Right cardiac atrium (tissue), 5 donors: ENCODE measurements at regions not wholly inside any gene's neighbourhood (a gene's known extent, or its start where the extent isn't known, plus 50 kb on each side); places are given as distances from the start of the nearest gene placed in this dataset.

Experiments
- ATAC-seq, 2 donors: fragments of 200-7000 bp; cut with Tn5 transposase; one replicate each; pipeline versions ENCODE4 v1.8.0 to v1.9.1; 2020; ENCODE audit warnings: moderate library complexity in 2 of 2, mild to moderate bottlenecking in 1 of 2
- DNase-seq, 3 donors: peaks; one replicate each; pipeline ENCODE4 v3.0.0-alpha.2; 2020
- H3K27ac ChIP-seq: one replicate; pipeline ENCODE4 v1.5.1; 2013; ENCODE audit warnings: mild to moderate bottlenecking, low read length, control low read depth, moderate library complexity
- H3K27me3 ChIP-seq: one replicate; pipeline ENCODE4 v1.6.1; 2013; ENCODE audit not compliant: control insufficient read depth, insufficient read depth
- H3K4me1 ChIP-seq: one replicate; pipeline ENCODE4 v1.6.1; 2013; ENCODE audit warnings: low read length; ENCODE audit not compliant: control insufficient read depth, insufficient read depth
- H3K4me3 ChIP-seq: one replicate; pipeline ENCODE4 v1.5.1; 2013; ENCODE audit warnings: low read length, control low read depth
- H3K9me3 ChIP-seq: one replicate; pipeline ENCODE4 v1.6.1; 2013; ENCODE audit warnings: low read length; ENCODE audit not compliant: control insufficient read depth
- WGBS: extraction: QIAGEN DNeasy Blood & Tissue Kit; methylation state at CpG from one replicate; pipeline ENCODE4 v1.1.7; 2013; 5-methylcytosine and 5-hydroxymethylcytosine counted together
- intact Hi-C, 4 donors: fragments of 100-400 bp; cut with DNase I; formaldehyde crosslinking; loops; one replicate each; pipeline versions ENCODE4 v1.11.0 to v1.14.0; 2022 to 2023
- donor health status: healthy with polysubstance abuse.
- donor health status: DM: no; HTN: yes; CAD: no.
- donor health status: DM: no; HTN: no; CAD: no.
- donor health status: DM: no; HTN: yes; CAD: no; lungs with severe emphysema.
- donor health status: DM: yes; HTN: yes; CAD: no.

DNA sequence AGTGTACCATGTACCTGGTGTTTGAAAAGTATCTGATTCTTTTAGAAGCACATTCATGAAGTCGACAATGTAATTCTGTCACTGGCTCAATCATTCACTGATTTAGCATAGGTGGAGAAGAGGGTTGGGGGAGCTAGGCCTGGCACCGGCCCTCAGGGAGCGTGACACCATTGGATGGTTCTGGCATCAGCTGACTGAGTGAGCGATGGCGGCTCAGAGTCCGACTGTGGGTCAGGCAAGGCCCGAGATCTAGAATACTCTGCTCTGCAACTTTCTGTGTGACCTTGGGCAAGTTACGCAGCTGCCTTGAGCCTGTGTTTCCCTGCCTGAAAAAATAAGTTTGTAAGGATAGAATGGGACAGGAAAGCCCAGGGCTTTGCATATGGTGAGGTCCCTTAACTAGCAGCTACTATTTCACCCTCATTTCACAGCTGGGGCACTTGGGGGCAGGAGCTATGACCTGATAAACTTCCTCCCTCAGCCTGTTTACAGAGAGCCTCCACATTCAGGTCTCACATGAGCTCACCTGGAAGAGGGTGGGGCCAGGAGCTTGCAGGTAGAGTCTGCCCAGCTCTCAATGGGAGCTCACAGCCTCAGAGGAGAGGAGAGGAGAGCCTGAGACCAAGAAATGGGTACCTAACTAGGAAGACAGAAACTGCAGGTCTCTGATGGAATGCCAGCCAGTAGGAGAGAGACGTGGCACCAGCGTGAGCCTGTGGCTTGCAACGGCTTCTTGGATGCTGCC, 153.7 kb upstream of the TLE3 start:
- DNase-seq (no peak), ATAC-seq (no peak)
- Histone ChIP-seq H3K27me3 (no peaks in the 10 kb centered on the region), H3K9me3 (no peaks in the 10 kb centered on the region), H3K4me1 (no peaks in the 10 kb centered on the region), H3K4me3 (no peak overlapping the region), H3K27ac (no peak overlapping the region)
- 92% methylated on average over 11 of the region's 11 CpGs for WGBS
- intact Hi-C loops = no loop called here

DNA sequence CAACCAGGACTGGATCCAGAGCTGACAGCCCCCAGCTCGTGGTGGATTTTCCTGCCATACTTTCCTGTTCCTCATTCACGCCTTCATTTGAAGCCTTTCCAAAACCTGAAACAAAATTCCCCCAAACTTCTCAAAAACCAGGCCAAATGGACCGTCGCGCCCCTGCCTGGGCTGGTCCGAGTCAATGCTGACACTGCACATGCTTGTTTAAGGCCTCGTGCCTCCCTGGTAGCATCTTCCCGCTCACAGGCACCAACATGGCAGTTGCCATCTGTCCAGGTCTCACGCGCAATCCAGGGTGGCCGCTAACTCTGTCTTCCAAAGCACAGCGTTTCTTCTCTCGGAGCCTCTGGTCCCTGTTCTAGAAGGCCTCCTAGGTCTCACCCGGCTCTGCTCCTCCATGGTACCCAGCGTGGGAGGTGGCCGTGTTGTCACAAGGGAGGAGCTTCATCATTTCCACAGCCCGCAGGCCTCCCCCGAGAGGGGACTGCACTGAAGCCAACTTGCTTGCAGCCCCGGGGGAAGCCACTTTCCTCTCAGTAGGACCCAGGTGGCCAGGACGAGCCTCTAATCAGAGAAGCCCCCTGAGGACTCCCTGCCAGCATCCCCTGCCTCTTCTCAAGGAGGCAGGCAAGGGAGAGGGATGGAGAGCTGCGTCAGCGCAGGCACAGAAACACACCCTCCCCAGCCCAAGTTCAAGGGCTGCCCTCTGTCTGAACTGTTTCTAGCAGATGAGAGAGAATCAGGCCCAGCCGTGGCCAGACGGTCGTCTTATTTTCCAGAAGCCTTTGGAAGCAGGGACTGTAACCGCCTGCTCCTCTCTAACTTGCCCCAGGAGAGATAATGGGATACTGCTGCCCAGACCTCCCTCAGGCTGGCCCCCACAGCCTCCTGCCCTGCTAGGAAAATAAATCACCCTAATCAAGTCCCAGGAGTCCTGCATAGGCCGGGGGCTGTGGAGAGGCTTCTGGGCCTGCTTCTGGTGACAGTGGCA, 152.8 kb upstream of the TLE3 start:
- H3K4me1 ChIP-seq = no peaks in the 10 kb centered on the region
- H3K4me3 ChIP-seq = no peak overlapping the region
- no peak overlapping the region for H3K27ac ChIP-seq
- H3K9me3 ChIP-seq = no peaks in the 10 kb centered on the region
- H3K27me3 ChIP-seq = no peaks in the 10 kb centered on the region
- intact Hi-C loops = no loop called here
- WGBS = 79% methylated on average over 27 of the region's 27 CpGs
- DNase-seq (no peak), ATAC-seq (peak; percentile 16 to 31)

DNA sequence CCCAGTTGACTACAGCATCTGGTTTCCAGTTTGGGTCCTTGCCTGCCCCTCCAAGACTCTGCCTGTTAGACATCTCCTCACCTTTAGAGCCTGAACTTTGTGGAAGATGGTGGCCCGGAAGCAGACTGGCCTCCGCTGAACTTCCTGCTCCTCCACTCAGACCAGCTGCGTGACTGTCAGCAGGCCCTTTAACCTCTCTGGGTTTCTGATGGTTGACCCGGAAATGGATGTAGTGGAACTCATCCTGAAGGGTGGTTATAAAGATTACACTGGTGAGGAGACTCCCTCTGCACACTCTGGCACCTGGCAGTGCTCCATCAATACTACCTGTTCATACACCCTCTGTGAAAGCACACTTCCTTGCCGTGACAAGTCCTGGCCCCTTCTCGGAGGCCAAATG, 151.9 kb upstream of the TLE3 start:
- no peak for ATAC-seq
- H3K27ac ChIP-seq = no peak overlapping the region
- intact Hi-C loops = no loop called here
- no peaks in the 10 kb centered on the region for H3K9me3 ChIP-seq
- H3K4me3 ChIP-seq = no peak overlapping the region
- H3K27me3 ChIP-seq = no peaks in the 10 kb centered on the region
- no peak for DNase-seq
- WGBS = 83% methylated on average over 6 of the region's 6 CpGs
- H3K4me1 ChIP-seq = no peaks in the 10 kb centered on the region

DNA sequence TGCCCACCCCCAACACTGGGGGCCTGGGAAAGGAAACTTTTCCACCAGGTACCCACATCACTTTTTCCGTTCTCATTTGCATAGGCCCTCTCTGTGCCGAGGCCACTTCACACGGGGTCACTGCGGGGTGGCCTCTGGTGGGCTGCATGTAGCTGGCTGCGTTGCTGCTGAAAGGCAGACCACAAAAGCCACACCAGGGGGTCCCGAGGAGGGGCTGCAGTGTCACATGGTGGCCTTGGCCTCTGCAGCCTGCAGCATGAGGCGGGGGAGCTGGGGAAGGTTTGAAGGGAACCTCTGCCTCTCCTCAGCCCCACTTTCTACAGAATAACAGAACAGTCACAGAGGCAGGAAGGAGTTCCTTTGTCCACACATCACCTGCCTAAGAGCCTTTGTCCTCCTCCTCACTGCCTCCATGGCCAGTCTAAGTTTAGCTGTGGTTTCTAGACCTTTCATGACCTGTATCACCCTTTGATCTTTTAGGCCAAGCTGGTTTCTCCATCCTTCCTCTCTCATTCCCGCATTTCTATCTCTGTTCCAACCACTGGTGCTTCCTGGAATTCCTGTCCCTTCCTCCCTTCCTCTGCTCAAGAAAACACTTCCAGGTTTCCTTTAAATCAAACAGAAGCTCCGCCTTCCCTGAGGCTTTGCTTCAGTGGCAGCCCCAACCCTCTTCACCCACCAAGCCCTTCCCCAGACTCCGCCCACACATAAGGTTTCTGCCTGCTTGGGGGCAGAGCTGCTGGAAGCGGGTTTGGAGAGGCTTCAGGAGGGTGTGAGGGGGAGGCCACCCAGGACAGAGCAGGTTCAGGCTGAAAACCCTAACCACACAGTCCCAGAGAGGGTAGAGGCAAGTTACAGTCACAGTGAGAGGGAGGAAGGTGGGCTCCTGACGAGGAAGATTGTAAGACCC, 150.7 kb upstream of the TLE3 start:
- DNase-seq = no peak
- H3K9me3 ChIP-seq = no peaks in the 10 kb centered on the region
- ATAC-seq = no peak
- intact Hi-C loops = no loop called here
- H3K4me1 ChIP-seq = no peaks in the 10 kb centered on the region
- no peak overlapping the region for H3K4me3 ChIP-seq
- 93% methylated on average over 12 of the region's 12 CpGs for WGBS
- H3K27ac ChIP-seq = no peak overlapping the region
- H3K27me3 ChIP-seq = no peaks in the 10 kb centered on the region

DNA sequence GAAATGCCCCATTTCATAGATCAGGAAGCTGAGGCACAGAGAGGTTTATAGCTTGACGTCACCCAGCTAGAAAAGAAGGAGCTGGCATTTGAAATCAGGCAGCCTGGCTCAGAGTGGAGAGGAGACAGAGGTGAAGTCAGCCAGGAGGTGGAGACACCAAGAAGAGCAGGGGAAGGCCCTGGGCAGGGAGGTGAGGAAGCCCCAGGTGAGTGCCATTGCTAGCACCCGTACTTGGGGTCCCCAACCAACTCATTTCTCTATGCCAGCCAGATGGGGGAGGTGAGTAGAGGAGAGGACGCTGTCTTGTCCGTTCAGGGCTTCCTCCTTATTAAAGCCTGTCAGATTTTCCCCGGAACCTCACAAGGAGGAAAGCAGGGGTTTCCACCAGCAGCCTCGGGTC, 149.6 kb upstream of the TLE3 start:
- Histone ChIP-seq H3K4me1 (no peaks in the 10 kb centered on the region), H3K27ac (no peak overlapping the region), H3K9me3 (no peaks in the 10 kb centered on the region), H3K27me3 (no peaks in the 10 kb centered on the region), H3K4me3 (no peak overlapping the region)
- ATAC-seq (no peak), DNase-seq (no peak)
- 95% methylated on average over 6 of the region's 6 CpGs for WGBS
- intact Hi-C loops = no loop called here

DNA sequence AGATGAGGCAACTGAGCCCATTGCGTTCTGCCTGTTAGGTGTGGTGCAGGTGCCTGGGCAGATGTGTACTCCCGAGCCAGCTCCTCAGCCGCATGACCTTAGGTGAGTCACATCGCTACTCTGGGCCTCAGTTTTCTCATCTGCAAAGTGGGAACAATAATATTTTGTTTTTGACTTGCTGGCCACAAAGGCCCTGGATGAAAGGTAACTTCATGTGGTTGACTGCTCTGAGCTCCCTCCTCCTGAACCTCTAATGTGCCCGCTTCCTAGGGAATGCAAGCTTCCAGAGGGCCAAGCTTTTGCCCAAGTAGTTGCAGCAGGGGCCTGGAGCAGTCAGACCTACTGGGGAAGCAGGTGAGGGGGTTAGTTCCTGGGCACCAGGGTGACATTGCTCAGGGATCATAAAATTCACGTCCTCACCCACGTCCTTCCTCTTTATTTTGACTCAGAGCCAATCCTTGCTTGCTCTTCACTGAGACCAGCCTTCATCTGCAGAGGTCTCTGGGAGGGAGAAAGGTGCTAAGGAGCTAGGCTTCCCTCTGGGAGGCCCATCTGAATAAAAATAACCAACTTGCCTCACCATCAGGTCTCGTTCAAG, 149.0 kb upstream of the TLE3 start:
- WGBS = 88% methylated on average over 8 of the region's 8 CpGs
- DNase-seq = no peak
- H3K27ac ChIP-seq = no peak overlapping the region
- H3K4me3 ChIP-seq = no peak overlapping the region
- H3K9me3 ChIP-seq = no peaks in the 10 kb centered on the region
- intact Hi-C loops = no loop called here
- H3K27me3 ChIP-seq = no peaks in the 10 kb centered on the region
- no peaks in the 10 kb centered on the region for H3K4me1 ChIP-seq
- no peak for ATAC-seq

DNA sequence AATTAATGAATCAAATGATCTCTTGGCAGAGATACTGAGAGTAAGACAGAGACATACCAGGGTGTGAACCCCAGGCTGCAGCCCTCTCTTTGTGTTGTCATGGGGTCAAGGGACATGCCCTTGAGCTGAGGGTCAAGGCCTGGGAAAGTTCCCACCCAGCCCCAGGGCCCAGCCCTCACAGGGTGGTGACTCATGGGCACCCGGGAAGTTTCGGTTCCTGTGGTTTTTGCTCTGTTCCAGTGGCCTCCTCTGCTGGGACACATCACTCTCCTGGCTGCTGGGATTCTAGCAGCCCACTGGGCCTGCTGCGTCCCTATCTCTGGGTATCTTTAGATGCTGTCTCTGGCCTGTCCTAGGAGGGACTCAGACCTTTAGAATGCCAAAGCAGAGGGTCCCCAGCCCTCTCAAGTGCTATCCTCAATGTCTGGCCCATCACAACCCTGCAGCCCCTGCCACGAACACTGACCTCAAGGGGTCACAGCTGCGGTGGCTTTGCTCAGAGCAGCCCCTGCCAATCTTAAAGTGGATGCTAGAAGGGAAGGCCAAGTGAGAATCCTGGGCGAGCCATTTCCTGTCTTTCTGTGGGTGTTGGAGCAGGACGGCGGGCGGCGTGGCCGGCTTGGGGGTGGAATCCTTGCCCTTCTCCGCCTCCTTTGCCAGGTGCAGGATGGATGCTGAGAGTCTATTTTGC, 148.4 kb upstream of the TLE3 start:
- 84% methylated on average over 12 of the region's 12 CpGs for WGBS
- Histone ChIP-seq H3K4me3 (no peak overlapping the region), H3K27me3 (no peaks in the 10 kb centered on the region), H3K9me3 (no peaks in the 10 kb centered on the region), H3K4me1 (no peaks in the 10 kb centered on the region), H3K27ac (no peak overlapping the region)
- ATAC-seq = peak; percentile 48 to 49
- peak in 2 of 3 donors; percentile 71 to 76 for DNase-seq
- intact Hi-C loops = no loop called here

DNA sequence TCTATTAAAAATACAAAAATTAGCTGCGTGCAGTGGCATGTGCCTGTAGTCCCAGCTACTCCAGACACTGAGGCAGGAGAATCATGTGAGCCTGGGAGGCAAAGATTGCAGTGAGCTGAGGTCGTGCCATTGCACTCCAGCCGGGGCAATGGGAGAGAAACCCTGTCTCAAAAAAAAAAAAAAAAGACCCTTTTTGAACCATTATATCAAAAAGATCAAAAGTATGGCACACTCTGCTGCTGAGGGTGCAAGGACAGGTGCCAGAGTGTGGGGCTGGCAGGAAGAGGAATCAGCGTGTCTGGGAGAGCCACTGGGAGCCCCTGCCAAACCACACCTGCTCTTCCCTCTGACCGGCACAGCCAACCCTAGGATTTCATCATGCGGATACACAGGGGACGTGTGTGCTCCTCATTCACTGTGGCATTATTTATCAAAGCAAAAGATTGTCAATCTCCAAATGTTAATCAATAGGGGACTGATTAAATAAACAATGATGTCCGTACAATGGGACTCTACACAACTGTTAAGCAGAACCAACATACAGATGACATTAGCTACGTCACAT, 147.3 kb upstream of the TLE3 start:
- H3K9me3 ChIP-seq = no peaks in the 10 kb centered on the region
- H3K27me3 ChIP-seq = no peaks in the 10 kb centered on the region
- H3K4me1 ChIP-seq = no peaks in the 10 kb centered on the region
- DNase-seq (no peak), ATAC-seq (no peak)
- 94% methylated on average over 9 of the region's 9 CpGs for WGBS
- no peak overlapping the region for H3K27ac ChIP-seq
- intact Hi-C loops = no loop called here
- no peak overlapping the region for H3K4me3 ChIP-seq

DNA sequence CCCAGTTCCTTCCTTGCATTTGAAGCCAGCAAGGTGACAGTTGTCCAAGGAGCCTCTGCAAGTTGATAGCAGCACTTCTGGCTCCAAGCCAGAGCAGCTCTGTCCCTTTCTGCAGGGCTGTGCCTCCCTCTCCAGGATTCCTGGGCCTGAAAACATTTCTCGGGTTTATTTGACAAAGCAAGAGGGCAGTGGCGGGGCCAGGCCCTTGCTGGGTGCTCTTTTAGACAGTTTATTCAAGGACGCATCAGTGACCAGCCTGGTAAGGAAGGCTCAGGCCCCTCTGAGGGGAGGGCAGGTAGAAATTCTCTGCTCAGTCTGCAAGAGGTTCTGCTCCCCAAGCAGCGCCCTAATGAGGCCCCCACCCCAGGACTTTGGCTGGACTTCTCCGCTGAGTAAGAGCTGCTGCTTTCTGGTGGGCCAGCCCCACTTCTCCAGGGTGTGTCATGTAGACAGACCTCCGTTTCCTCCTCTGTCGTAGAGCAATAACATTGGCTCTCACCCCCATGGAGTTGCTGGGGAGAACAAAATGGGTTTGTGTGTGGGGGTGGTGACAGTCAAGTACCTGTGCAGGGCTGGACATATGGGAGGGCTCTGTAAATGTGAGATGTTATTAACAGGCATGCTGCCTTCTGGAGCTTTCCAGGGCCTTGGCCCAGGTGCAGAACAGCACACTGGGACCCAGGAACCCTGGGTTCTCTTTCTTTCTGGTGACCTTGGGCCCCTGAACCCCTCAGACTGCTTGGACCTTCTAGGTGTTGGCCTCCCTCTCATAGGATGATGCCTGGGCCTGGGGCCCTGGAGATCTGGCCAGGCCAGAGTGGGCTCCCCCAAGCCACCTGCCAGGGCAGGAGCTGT, 146.2 kb upstream of the TLE3 start:
- Histone ChIP-seq H3K9me3 (no peaks in the 10 kb centered on the region), H3K4me1 (no peaks in the 10 kb centered on the region), H3K27me3 (no peaks in the 10 kb centered on the region), H3K4me3 (no peak overlapping the region), H3K27ac (no peak overlapping the region)
- 89% methylated on average over 7 of the region's 7 CpGs for WGBS
- ATAC-seq = no peak
- intact Hi-C loops = no loop called here
- DNase-seq = no peak
